Ovary (tissue), 3 donors: ENCODE measurements at regions not wholly inside any gene's neighbourhood (a gene's known extent, or its start where the extent isn't known, plus 50 kb on each side); places are given as distances from the start of the nearest gene placed in this dataset.

Experiments used
- EP300 ChIP-seq: sonication (generic); formaldehyde crosslinking; IDR thresholded peaks from one replicate; pipeline ENCODE4 v1.6.1; 2017; ENCODE audit warnings: antibody characterized with exemption
- POLR2A ChIP-seq: fragments of 450-650 bp; IDR thresholded peaks from one replicate; pipeline ENCODE4 v1.6.1; 2017; ENCODE audit warnings: antibody characterized with exemption, mild to moderate bottlenecking, moderate library complexity
- TF ChIP-seq, protein P1 (sequence below), 3 donors: fragments of 450-650 bp in 2 of 3; fragments of 200-600 bp in 1 of 3; IDR thresholded peaks; one replicate each; pipeline versions ENCODE4 v1.5.1 to v1.8.0; 2016 to 2022; ENCODE audit warnings: antibody characterized with exemption in 3 of 3, mild to moderate bottlenecking in 1 of 3
- donor health status: DM: no; HTN: no; CAD: no.

DNA sequence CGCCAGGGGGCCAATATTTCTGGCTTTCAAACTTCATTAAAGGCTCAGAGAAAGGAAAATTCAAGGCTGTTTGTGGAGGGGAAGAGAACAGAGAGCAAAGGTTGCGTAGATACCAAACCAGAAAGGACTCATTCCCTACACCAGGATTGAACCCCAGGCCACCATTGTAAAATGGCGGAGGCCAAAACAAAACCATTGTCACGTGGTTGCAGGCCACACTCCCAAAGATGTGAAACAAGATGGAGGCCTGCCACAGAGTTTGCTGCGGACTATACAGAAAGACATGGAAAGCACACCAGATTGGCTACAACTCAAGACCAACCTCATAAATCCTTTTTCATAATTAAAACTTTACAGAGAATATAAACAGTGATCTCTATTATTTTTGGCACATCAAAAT, 116.5 kb downstream of the KCNK1 start:
- TF ChIP-seq, protein P1, sequence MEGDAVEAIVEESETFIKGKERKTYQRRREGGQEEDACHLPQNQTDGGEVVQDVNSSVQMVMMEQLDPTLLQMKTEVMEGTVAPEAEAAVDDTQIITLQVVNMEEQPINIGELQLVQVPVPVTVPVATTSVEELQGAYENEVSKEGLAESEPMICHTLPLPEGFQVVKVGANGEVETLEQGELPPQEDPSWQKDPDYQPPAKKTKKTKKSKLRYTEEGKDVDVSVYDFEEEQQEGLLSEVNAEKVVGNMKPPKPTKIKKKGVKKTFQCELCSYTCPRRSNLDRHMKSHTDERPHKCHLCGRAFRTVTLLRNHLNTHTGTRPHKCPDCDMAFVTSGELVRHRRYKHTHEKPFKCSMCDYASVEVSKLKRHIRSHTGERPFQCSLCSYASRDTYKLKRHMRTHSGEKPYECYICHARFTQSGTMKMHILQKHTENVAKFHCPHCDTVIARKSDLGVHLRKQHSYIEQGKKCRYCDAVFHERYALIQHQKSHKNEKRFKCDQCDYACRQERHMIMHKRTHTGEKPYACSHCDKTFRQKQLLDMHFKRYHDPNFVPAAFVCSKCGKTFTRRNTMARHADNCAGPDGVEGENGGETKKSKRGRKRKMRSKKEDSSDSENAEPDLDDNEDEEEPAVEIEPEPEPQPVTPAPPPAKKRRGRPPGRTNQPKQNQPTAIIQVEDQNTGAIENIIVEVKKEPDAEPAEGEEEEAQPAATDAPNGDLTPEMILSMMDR (IDR thresholded peaks at IDR 0.05): no peak
- no peak for TF ChIP-seq POLR2A
- TF ChIP-seq EP300: no peak
